ENCODE measurements at regions not wholly inside any gene's neighbourhood (a gene's known extent, or its start where the extent isn't known, plus 50 kb on each side); places are given as distances from the start of the nearest gene placed in this dataset.

DNA sequence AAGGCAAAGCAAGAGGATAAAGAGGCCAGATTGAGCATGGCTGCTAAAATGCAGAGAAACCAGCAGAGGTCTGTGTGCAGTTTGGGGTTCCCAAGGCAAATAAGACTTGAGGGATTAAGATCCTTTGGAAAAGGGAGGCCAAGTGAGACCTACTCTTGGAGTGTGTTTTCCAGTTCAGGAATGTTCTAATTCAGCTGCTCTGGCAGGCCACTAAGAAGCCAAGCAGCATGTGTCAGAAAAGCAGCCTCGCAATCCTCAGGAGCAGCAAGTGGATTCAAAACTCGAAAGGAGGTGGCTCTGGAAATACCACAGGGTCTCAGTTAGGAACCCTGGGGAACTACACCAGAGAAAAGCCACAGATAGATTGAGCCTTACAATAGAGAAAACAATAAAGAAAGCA is 569.2 kb downstream of the METTL4 start:
- DNase-seq (ENCODE audit: low spot score): no peak
- TF ChIP-seq, protein P1, sequence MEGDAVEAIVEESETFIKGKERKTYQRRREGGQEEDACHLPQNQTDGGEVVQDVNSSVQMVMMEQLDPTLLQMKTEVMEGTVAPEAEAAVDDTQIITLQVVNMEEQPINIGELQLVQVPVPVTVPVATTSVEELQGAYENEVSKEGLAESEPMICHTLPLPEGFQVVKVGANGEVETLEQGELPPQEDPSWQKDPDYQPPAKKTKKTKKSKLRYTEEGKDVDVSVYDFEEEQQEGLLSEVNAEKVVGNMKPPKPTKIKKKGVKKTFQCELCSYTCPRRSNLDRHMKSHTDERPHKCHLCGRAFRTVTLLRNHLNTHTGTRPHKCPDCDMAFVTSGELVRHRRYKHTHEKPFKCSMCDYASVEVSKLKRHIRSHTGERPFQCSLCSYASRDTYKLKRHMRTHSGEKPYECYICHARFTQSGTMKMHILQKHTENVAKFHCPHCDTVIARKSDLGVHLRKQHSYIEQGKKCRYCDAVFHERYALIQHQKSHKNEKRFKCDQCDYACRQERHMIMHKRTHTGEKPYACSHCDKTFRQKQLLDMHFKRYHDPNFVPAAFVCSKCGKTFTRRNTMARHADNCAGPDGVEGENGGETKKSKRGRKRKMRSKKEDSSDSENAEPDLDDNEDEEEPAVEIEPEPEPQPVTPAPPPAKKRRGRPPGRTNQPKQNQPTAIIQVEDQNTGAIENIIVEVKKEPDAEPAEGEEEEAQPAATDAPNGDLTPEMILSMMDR (IDR thresholded peaks at IDR 0.05; ENCODE audit: borderline replicate concordance, control extremely low read depth, extremely low read depth, insufficient read depth, missing control alignments): no peak
- in situ Hi-C loops (cut with MboI; ENCODE audit: low sequenced_read_pairs, unreplicated experiment): no loop called here

DNA sequence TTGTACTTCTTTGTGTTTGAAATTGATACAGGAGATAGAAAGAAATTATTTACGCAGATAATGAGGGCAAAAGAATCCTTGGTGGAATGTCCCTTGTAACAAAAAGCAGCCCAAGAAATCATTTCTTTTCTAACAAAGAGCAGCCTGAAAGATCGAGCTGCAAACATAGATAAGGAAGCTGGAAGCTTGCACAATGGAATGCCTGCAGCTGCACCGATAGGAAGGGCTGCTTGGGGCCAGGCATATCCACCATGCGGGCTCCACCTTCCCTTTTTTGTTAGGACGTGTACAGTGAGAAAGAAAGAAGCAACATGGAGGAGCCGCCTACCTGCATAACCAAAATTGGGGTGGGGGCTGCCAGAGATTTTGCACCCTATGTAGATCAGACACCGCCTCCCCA is 568.7 kb downstream of the METTL4 start:
- in situ Hi-C loops (cut with MboI; ENCODE audit: low sequenced_read_pairs, unreplicated experiment): no loop called here
- TF ChIP-seq, protein P1 (IDR thresholded peaks at IDR 0.05; ENCODE audit: borderline replicate concordance, control extremely low read depth, extremely low read depth, insufficient read depth, missing control alignments): no peak
- no peak for DNase-seq (ENCODE audit: low spot score)

DNA sequence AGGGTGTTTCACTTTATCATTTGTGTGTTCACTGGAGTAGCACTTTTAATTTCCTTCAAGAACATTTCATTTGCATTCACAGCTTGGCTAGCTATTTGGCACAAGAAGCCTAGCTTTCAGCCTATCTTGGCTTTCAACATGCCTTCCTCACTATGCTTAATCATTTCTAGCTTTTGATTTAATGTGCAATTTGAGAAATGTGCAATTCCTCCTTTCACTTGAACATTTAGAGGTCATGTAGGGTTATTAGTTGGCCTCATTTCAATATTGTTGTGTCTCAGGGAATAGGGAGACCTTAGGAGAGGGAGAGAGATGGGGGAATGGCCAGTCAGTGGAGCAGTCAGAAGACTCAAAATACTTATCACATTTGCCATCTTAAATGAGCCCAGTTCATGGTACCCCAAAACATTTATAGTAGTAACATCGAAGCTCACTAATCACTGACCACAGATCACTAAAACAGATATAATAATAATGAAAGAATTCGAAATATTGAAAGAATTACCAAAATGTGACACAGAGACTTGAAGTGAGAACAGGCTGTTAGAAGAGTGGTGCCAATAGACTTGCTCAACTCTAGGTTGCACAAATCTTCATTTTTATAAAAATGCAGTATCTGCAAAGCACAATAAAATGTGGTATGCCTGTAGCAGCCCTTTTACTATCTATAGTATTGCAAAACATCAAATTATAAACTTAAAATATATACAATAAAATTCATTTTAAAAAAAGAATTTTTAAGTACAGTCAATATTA is 561.2 kb downstream of the METTL4 start:
- TF ChIP-seq, protein P1 (IDR thresholded peaks at IDR 0.05; ENCODE audit: borderline replicate concordance, control extremely low read depth, extremely low read depth, insufficient read depth, missing control alignments): no peak
- no peak for DNase-seq (ENCODE audit: low spot score)
- in situ Hi-C loops (cut with MboI; ENCODE audit: low sequenced_read_pairs, unreplicated experiment): no loop called here

DNA sequence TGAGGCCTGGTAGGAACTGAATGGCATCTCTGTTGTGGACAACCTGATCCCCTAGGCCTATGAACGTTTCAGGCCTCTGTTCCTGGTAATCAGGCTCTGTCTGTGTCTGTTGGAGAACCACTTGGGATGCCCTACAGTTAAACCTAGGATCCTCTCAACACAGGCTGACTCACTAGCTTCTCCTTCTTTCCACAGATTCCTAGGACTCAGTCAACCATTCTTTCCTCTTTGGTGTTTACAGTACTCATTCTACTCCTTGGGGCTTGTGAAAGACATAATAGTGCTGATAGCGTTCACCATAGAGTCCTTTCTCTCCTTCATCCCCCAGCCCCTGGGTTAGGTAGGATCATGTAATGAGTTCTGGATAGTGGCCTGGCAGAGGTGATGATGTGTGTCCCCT is 544.3 kb downstream of the METTL4 start:
- DNase-seq (ENCODE audit: low spot score): no peak
- in situ Hi-C loops (cut with MboI; ENCODE audit: low sequenced_read_pairs, unreplicated experiment): no loop called here
- TF ChIP-seq, protein P1 (IDR thresholded peaks at IDR 0.05; ENCODE audit: borderline replicate concordance, control extremely low read depth, extremely low read depth, insufficient read depth, missing control alignments): no peak

DNA sequence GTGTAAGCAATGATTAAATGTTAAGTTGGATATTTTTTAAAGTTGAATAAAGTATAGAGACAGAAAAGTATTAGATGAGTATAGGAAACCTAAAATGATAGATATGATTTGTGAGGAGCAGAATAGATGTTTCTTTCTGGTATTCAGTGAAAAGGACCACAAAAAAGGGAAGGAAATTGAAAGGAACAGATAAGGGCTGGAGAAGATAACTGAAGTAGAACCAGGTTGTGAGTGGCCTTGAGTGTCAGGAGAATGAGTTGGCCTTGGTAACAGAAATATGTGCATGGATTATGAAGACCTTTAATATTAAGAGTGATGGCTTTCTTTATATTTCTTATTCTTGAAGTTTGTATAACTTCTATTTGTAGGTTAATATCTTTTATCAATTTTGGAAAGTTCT is 543.5 kb downstream of the METTL4 start:
- no peak for DNase-seq (ENCODE audit: low spot score)
- TF ChIP-seq, protein P1 (IDR thresholded peaks at IDR 0.05; ENCODE audit: borderline replicate concordance, control extremely low read depth, extremely low read depth, insufficient read depth, missing control alignments): no peak
- in situ Hi-C loops (cut with MboI; ENCODE audit: low sequenced_read_pairs, unreplicated experiment): no loop called here

DNA sequence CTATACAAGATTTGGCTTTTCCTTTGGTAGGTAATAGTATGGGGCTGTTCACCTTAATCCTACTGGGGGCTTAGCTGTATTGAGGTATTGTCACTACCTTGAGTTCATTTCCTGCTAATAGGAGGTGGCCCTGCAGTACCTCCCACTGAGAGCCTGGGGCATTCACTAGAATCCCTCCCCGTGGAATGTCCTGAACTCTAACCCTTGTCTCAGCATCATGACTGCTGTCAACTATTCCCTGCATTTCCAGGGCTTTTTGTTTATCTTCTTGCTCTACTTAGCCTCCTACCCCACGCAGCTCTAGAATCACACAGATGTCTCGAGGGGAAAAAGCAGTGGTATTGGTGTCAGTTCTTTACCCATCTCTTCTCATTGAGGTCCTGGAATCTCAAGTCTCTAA is 542.3 kb downstream of the METTL4 start:
- in situ Hi-C loops (cut with MboI; ENCODE audit: low sequenced_read_pairs, unreplicated experiment): no loop called here

More for the DNA sequence above, 542.3 kb downstream of the METTL4 start:
- DNase-seq (ENCODE audit: low spot score): no peak
- TF ChIP-seq, protein P1 (IDR thresholded peaks at IDR 0.05; ENCODE audit: borderline replicate concordance, control extremely low read depth, extremely low read depth, insufficient read depth, missing control alignments): no peak
